CMK (cell line): ENCODE measurements at regions not wholly inside any gene's neighbourhood (a gene's known extent, or its start where the extent isn't known, plus 50 kb on each side); places are given as distances from the start of the nearest gene placed in this dataset.

ENCODE experiments used
- DNase-seq: peaks from one replicate; pipeline ENCODE4 v3.0.0-alpha.2; 2010; ENCODE audit warnings: low read depth

DNA sequence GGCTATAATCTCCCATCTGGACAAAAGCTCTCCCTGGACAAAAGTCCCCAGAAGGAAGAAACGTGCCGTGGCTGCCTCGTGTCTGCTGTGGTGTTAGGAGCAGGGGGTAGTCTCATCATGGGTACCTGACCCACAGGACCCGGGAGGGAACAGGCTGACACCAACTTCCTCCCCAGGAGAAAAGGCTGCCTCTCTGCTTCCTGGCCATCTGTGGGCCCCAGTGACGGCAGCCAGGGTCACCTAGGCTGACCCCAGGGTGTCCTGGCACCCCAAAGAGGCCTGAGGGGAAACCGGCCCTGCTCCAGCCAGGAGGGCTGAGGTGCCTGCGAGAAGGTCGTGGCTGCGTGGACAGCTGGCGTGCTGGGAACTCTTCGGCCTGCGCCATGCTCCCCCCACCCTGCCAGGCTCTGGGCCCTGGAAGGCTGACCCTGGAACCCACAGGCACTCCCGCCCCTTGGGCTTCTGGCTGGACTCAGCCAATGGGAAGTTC lies 133.9 kb downstream of the RFLNA start:
- no peak for DNase-seq

- no peak for DNase-seq
Observed at GRCh38 chr12:124428136-124428791, 133.4 kb downstream of the RFLNA start.

DNA sequence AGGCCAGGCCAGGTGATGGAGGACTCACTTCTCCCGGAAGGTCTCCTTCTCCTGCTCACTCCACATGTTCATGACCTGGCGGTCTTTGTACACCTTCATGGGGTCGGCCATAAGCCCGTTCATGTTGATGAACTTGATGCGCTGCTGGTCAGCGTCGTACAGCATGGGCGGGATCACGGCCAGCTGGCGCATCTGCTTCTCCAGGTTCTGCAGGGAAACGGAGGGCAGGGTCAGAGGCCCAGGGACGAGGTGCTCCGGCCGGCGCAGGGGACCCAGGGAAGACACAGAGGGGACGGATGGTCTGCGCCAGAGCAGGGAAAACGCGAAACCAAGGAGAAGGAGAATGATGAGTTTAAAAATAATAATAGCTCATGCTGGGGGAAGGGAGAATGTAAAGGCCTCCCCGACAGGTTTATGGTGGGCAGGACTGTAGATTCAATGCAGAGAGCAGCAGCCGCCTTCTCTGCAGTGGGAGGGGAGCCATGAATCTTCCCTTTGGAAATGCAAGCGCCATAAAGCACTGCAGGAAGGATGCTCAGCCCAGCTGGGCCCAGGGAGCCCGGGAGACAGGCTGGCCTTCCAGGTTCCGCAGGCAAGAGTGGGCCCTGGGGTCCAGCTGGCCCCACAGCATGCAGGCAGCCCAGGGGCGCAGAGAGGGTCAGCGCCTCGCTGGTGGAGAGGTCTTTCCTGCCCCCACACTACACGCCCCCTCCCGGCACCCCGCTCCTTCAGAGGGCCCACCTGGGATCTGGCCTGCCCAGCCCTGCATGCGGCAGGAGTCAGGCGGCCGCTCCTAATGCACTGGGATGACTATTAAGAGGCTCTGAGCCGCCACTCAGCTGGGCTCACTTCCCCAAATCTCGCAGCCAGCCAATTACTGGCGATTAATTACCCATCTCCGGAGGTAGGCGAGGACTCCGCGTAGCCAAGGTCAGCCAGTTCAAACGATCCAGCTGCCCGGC lies 132.0 kb downstream of the RFLNA start:
- DNase-seq = no peak

DNA sequence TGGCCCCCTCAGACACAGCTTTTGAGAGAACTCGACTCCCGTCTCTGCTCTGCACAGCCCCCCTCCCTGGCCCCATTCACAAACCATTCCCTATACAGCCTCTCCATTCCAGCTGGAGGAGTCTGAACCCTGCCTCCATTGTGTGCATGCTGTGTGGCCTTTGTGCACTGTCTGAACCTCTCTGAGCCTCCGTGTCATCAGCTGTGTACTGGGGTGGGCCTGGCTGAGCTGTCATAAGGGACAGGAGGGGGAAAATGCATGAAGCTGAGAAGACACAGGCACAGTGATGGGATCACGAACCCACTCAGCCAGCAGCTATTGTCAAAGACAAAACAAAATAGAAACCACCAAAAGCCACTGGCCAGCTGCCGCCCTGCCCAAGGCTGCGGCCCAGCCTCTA lies 130.8 kb downstream of the RFLNA start:
- DNase-seq = no peak

GRCh38 chr12:124424516-124424905 lies 129.6 kb downstream of the RFLNA start:
- DNase-seq = no peak

GRCh38 chr12:124423761-124424515 lies 129.0 kb downstream of the RFLNA start:
- DNase-seq = no peak

- DNase-seq = no peak
Observed at GRCh38 chr12:124422570-124423523, 128.0 kb downstream of the RFLNA start.

DNA sequence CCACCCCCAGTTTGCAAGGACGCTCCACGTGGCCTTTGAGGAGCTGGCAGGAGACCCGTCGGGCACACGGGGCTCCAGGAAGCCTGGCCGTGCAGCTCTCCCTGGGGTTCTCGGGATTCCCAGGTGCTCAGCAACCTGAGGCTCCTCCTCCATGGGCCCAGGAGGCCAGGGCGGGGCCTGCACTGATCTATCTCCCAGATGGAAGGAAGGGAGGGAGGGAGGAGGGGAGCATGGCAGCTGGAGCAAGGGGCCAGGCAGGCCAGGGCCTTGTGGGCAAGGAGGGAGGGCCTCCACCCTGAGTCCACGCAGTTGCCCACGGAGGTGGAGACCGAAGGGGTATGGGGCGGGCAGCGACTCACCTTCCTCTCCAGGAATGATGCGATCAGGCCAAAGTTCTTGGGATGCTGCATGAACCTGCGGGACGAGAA lies 127.3 kb downstream of the RFLNA start:
- no peak for DNase-seq

GRCh38 chr12:124420996-124421674 lies 126.2 kb downstream of the RFLNA start:
- no peak for DNase-seq

DNA sequence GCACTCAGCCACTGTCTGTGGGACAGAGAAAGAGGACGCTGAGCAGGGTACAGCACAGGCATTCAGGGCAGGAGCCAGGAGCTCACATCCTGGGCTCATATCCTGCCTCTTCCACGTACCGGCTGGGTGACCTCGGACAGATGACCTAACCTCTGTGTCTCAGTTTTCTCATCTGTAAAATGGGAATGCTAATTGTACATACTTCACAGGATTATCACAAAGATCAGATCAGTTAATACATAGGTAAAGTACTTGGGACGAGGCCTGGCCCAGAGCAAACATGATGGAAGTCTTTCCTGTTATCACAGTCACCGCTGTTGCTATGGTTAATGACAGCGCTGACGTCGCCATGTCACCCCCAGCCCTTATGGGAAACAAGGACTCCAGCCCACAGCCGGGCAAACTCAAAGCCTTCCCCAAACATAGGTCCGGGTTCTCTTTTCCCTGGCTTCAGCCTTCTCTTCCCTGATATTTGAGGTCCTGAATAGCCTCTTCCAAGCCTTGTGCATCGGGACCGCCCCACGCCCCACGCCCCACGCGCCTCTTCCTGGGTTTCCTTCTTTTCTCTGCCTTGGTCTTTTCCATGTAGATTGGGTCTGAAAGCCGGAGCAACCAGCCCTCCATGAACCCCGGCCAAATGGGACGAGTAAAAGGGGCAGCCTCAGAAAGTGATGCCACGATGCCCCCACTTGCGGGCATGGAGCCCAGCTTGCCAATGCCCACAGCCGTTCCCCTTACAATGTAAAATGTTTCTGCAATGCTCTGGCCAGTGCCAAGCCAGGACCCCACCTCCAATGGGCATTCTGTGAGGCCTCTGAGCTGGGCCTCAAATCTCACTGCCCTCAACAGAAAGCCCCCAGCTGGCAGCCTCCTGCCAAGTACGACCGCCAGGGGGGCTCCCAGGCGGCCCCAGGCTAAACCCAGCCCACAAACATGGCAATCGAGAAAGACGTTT lies 125.4 kb downstream of the RFLNA start:
- no peak for DNase-seq

GRCh38 chr12:124419292-124420040 lies 124.6 kb downstream of the RFLNA start:
- no peak for DNase-seq

DNA sequence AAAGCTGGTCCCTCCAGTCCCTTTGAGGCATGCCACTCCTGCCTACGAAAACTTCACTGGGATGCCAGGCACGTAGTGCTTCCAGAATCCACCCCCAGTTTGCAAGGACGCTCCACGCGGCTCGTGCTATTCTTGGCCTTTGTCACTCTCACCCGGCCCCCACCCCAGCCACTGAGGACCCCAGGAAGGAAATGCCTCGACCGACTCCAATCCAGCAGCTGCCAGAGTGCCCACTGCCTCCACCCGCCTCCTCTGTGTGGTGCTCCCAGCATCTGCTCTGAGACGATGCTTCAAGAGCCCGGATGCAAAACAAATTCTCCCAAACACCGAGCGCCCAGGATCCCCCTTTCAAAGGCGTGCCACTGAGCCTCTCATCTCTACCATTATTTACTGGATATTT lies 123.9 kb downstream of the RFLNA start:
- no peak for DNase-seq

DNA sequence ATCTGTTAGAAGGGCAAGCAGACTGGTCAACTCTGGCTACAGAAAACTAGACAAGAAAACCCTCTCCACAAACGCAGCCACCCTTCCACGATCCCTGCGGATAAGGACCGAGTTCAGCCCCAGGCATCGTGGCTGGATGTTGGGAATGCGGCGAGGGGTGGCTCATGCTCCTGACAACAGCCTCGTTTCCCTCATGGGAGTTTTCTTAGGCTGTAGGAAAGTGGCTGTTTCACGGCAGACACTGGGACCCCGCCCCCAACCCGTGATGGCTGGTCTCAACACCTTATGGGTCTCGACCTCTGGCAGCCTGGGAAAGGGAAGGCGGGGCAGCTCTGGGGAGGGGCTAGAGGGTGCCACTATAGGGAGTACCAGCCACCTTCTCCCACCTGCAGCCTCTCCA lies 123.3 kb downstream of the RFLNA start:
- no peak for DNase-seq

- no peak for DNase-seq
Observed at GRCh38 chr12:124416516-124417395, 121.9 kb downstream of the RFLNA start.

- DNase-seq = no peak
Observed at GRCh38 chr12:124415064-124415463, 120.2 kb downstream of the RFLNA start.

GRCh38 chr12:124413915-124414314 lies 119.0 kb downstream of the RFLNA start:
- no peak for DNase-seq

DNA sequence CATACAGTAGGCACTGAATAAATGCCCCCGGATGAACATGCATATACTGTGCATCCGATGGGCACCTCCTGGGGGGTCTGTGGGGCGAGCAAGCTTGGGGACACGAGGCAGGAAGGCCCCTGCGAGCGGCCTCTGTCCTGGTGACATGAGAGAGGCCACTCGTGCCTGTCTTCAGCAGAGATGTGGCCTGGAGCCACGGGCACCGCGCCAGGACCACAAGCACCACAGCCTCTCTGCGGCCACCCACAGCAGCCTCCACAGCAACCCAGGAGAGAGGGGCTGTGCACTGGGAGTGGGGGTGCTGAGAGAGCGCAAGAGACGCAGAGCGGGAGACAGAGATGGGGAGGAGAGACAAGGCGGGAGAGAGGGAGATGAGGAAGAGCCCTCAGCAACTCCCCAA lies 118.5 kb downstream of the RFLNA start:
- DNase-seq = no peak

DNA sequence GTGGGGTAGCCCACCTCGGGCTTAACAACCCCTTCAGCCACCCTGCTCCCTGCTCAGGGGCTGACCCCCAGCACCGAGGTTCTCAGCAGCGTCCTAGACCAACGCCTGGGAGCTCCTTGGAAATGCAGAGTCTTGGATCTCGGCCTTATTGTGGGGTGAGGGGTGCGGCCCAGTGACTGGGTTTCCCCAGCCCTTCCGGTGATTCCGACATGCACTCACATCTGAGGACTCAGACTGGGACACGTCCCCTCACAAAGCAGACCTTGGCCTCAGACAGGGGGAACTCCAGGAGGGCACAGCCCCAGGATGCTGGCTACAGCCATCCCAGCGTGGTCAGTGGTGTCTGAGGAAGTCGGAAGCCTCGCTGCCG lies 117.7 kb downstream of the RFLNA start:
- no peak for DNase-seq
